Smooth muscle cell (in vitro differentiated cells): ENCODE measurements at regions not wholly inside any gene's neighbourhood (a gene's known extent, or its start where the extent isn't known, plus 50 kb on each side); places are given as distances from the start of the nearest gene placed in this dataset.

Experiments
- DNase-seq: peaks from one replicate; lab custom pipeline; 2025; ENCODE audit not compliant: unreplicated experiment; lab: John Stamatoyannopoulos, UW
- H2AFZ ChIP-seq: fragments of 200-600 bp; sonication (generic); 2 replicates; pipeline ENCODE4 v1.6.0; 2016; ENCODE audit warnings: antibody characterized with exemption, low read depth, mild to moderate bottlenecking
- H3F3A ChIP-seq: fragments of 200-600 bp; sonication (generic); 2 replicates; pipeline ENCODE4 v1.6.0; 2017; ENCODE audit warnings: antibody characterized with exemption, low read depth
- H3K27ac ChIP-seq: fragments of 200-600 bp; sonication (generic); 2 replicates; pipeline ENCODE4 v1.5.1; 2016; ENCODE audit warnings: low read depth, mild to moderate bottlenecking
- H3K27me3 ChIP-seq: fragments of 200-600 bp; sonication (generic); 2 replicates; pipeline ENCODE4 v1.6.1; 2016; ENCODE audit warnings: low read depth, mild to moderate bottlenecking
- H3K36me3 ChIP-seq: fragments of 200-600 bp; sonication (generic); 2 replicates; pipeline ENCODE4 v1.5.1; 2016; ENCODE audit warnings: low read depth
- H3K4me1 ChIP-seq: fragments of 200-600 bp; sonication (generic); 2 replicates; pipeline ENCODE4 v1.5.1; 2016; ENCODE audit warnings: low read depth
- H3K4me2 ChIP-seq: fragments of 200-600 bp; sonication (generic); 2 replicates; pipeline ENCODE4 v1.6.0; 2016; ENCODE audit warnings: mild to moderate bottlenecking
- H3K4me3 ChIP-seq: fragments of 200-600 bp; sonication (generic); 2 replicates; pipeline ENCODE4 v1.5.1; 2016; ENCODE audit warnings: mild to moderate bottlenecking
- H3K79me2 ChIP-seq: fragments of 200-600 bp; sonication (generic); 2 replicates; pipeline ENCODE4 v1.6.0; 2016; ENCODE audit warnings: low read depth, mild to moderate bottlenecking
- H3K9ac ChIP-seq: fragments of 200-600 bp; sonication (generic); 2 replicates; pipeline ENCODE4 v1.6.0; 2016; ENCODE audit warnings: low read depth
- H3K9me3 ChIP-seq: fragments of 200-600 bp; sonication (generic); replicated peaks from 2 replicates; pipeline ENCODE4 v1.5.1; 2016; ENCODE audit warnings: low read depth
- H4K20me1 ChIP-seq: fragments of 200-600 bp; sonication (generic); 2 replicates; pipeline ENCODE4 v1.6.0; 2016; ENCODE audit warnings: low read depth
- WGBS: methylation state at CpG from one replicate; pipeline ENCODE4 v1.1.7; 2016; ENCODE audit warnings: low lambda C conversion rate; 5-methylcytosine and 5-hydroxymethylcytosine counted together
- TF ChIP-seq, protein P1 (sequence below): fragments of 200-600 bp; sonication (generic); IDR thresholded peaks from 2 replicates; pipeline ENCODE4 v1.5.1; 2017; ENCODE audit warnings: borderline replicate concordance, mild to moderate bottlenecking, antibody characterized with exemption; ENCODE audit not compliant: insufficient read depth, poor library complexity, severe bottlenecking

DNA sequence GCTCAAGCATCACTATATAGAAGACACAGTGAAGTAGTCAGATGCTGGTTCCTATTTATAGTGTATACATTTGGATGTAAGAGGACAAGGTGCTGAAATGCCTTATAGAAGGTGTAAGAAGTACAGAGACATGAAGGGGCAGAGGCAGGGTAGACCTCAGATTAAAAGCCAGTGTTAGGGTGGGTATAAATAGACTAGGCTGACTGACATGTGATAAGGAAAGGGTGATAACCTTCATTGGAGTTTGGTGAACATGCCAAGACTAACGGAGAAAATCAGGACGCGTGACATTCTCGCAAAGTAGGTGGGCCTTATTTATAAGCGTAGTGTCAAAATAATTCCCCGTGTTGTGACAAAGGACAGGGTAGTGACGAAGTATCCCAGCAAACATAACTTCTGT lies 59.1 kb upstream of the HRH2 start:
- Histone ChIP-seq H3K79me2 (no peaks in the 10 kb centered on the region), H3K4me3 (no peak overlapping the region), H3K4me1 (no peaks in the 10 kb centered on the region), H3K9ac (no peak overlapping the region), H4K20me1 (no peaks in the 10 kb centered on the region), H3K27me3 (no peaks in the 10 kb centered on the region), H2AFZ (no peak overlapping the region), H3K27ac (no peak overlapping the region), H3K36me3 (no peaks in the 10 kb centered on the region), H3K4me2 (no peak overlapping the region), H3F3A (no peaks in the 10 kb centered on the region), H3K9me3 (no peaks in the 10 kb centered on the region)
- 91% methylated on average over 7 of the region's 7 CpGs for WGBS
- TF ChIP-seq, protein P1, sequence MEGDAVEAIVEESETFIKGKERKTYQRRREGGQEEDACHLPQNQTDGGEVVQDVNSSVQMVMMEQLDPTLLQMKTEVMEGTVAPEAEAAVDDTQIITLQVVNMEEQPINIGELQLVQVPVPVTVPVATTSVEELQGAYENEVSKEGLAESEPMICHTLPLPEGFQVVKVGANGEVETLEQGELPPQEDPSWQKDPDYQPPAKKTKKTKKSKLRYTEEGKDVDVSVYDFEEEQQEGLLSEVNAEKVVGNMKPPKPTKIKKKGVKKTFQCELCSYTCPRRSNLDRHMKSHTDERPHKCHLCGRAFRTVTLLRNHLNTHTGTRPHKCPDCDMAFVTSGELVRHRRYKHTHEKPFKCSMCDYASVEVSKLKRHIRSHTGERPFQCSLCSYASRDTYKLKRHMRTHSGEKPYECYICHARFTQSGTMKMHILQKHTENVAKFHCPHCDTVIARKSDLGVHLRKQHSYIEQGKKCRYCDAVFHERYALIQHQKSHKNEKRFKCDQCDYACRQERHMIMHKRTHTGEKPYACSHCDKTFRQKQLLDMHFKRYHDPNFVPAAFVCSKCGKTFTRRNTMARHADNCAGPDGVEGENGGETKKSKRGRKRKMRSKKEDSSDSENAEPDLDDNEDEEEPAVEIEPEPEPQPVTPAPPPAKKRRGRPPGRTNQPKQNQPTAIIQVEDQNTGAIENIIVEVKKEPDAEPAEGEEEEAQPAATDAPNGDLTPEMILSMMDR, result no peak
- no peak for DNase-seq

DNA sequence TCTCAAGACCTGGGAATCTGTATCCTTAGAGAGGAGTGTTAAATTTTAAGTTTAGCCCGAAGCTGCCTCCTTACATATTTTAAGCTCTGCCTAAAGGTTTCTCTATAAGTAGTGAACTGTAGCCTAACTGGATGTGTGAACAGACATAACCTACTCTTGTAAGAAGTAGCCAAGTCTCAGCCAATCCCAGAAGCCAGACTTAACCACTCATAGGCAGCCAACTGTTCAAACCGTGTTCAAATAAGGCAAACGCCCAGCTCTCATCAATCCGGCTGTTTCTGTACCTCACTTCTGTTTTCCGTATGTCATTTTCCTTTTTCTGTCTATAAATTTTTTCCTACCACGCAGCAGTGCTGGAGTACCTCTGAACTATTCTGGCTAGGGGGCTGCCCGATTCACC lies 58.7 kb upstream of the HRH2 start:
- Histone ChIP-seq H3K36me3 (no peaks in the 10 kb centered on the region), H3K9me3 (no peaks in the 10 kb centered on the region), H3K27ac (no peak overlapping the region), H3K4me1 (peaks cover 3% of the 10 kb centered on the region), H3F3A (no peaks in the 10 kb centered on the region), H4K20me1 (no peaks in the 10 kb centered on the region), H3K9ac (no peak overlapping the region), H3K79me2 (no peaks in the 10 kb centered on the region), H3K4me2 (no peak overlapping the region), H3K4me3 (no peak overlapping the region), H2AFZ (no peak overlapping the region), H3K27me3 (no peaks in the 10 kb centered on the region)
- WGBS, result 92% methylated on average over 7 of the region's 7 CpGs
- TF ChIP-seq, protein P1, result no peak
- no peak for DNase-seq

DNA sequence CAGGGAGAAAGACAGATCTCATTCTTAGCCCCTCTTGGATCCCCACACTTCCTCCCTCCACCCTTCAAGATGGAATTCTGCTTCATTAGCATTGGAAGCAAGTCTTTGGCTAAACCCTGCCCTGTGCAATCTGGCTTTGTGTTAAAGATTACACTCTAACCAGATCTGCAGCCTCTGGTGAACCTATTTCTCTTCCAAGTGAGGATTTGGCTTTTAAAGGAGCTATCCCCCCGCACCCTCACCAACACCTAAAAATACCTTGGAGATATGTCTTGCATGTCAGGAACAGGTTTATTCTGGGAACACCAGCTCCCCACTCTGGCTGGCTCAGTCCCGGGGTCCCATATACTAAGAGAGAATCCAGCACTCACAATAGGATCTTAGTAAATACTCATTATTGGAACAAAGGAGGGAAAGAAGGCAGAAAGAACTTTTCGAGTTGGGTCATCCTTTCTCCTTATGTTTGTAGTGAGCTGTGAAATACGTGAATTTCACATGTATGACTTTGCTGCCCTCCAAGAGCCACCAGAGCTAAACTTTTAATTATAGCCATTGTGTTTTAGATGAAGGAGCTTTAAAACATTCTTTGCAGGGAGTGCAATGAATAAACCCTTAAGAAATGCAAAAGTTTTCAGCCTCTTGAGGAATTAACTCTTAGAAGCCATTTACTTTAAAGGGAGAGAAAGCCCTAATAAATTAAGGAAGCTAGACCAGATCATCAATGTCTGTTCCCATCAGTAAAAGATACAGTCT lies 53.7 kb upstream of the HRH2 start:
- H3K4me3 ChIP-seq, result no peak overlapping the region
- H3K27ac ChIP-seq, result no peak overlapping the region
- H3K36me3 ChIP-seq, result no peaks in the 10 kb centered on the region
- WGBS, result 35% methylated on average over 4 of the region's 4 CpGs
- no peaks in the 10 kb centered on the region for H3K27me3 ChIP-seq
- no peaks in the 10 kb centered on the region for H3K9me3 ChIP-seq
- TF ChIP-seq, protein P1, result no peak
- no peak for DNase-seq
- H3K79me2 ChIP-seq, result no peaks in the 10 kb centered on the region
- H2AFZ ChIP-seq, result no peak overlapping the region
- H3K4me2 ChIP-seq, result no peak overlapping the region
- no peaks in the 10 kb centered on the region for H4K20me1 ChIP-seq
- H3F3A ChIP-seq, result no peaks in the 10 kb centered on the region
- H3K9ac ChIP-seq, result no peak overlapping the region
- peaks cover 3% of the 10 kb centered on the region for H3K4me1 ChIP-seq

DNA sequence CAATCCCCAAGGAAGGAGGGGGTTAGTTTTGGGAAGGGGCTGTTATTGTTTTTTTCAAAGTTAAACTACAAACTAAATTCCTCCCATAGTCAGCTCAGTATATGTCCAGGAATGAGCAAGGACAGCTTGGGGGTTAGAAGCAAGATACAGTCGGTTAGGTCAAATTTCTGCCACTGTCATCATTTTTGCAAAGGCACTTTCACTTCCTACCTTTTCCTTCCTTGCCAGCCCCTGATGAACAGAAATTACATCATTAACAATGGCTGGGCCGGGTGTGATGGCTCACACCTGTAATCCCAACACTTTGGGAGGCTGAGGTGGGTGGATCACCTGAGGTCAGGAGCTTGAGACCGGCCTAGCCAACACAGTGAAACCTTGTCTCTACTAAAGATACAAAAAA lies 51.5 kb upstream of the HRH2 start:
- DNase-seq, result no peak
- TF ChIP-seq, protein P1, result no peak
- no peaks in the 10 kb centered on the region for H3F3A ChIP-seq

More for the DNA sequence above, 51.5 kb upstream of the HRH2 start:
- Histone ChIP-seq H3K4me2 (no peak overlapping the region), H3K27me3 (no peaks in the 10 kb centered on the region), H3K79me2 (no peaks in the 10 kb centered on the region), H3K27ac (no peak overlapping the region), H2AFZ (no peak overlapping the region), H3K4me1 (peaks cover 3% of the 10 kb centered on the region), H3K9me3 (no peaks in the 10 kb centered on the region), H3K9ac (no peak overlapping the region), H3K4me3 (no peak overlapping the region), H3K36me3 (no peaks in the 10 kb centered on the region), H4K20me1 (no peaks in the 10 kb centered on the region)
- WGBS, result 99% methylated on average over 3 of the region's 3 CpGs
